H1 (cell line): ENCODE measurements at regions not wholly inside any gene's neighbourhood (a gene's known extent, or its start where the extent isn't known, plus 50 kb on each side); places are given as distances from the start of the nearest gene placed in this dataset.

Source experiments
- CTCF ChIA-PET: fragments of 300-600 bp; sonication (Branson Sonifier 250); formaldehyde crosslinking; loops from one replicate; lab custom pipeline; 2021; ENCODE audit not compliant: partially characterized antibody; lab: Charles Lee
- POLR2A ChIA-PET: fragments of 300-600 bp; sonication (Branson Sonifier 250); formaldehyde crosslinking; loops from one replicate; lab custom pipeline; 2021; ENCODE audit warnings: inconsistent platforms; ENCODE audit not compliant: partially characterized antibody; lab: Charles Lee
- DNase-seq, 2 experiments: peaks; one replicate each; pipeline versions ENCODE4 v3.0.0 to v3.0.0-alpha.2; 2010 to 2022; ENCODE audit warnings: low spot score in 2 of 2, low read depth in 1 of 2, mixed read lengths in 1 of 2
- FAIRE-seq: peaks from 2 replicates; lab custom pipeline; 2011; peaks lifted over from hg19 to GRCh38; lab: Jason Lieb, UNC
- H2AFZ ChIP-seq: 2 replicates; pipeline ENCODE4 v1.8.1; 2012; ENCODE audit warnings: low read length, inconsistent platforms
- H2AK5ac ChIP-seq: 2 replicates; pipeline ENCODE4 v1.6.1; 2013; ENCODE audit warnings: low read depth, low read length
- H2BK120ac ChIP-seq: replicated peaks from 2 replicates; pipeline ENCODE3; 2013; ENCODE audit warnings: low read depth, low read length, inconsistent platforms
- H2BK12ac ChIP-seq: 2 replicates; pipeline ENCODE4 v1.6.1; 2013; ENCODE audit warnings: low read depth, low read length
- H2BK15ac ChIP-seq: 2 replicates; pipeline ENCODE4 v1.6.1; 2013; ENCODE audit warnings: low read length
- H2BK20ac ChIP-seq: 2 replicates; pipeline ENCODE4 v1.6.1; 2013; ENCODE audit warnings: low read length
- H2BK5ac ChIP-seq: 2 replicates; pipeline ENCODE4 v1.6.1; 2013; ENCODE audit warnings: low read depth, low read length
- H3K14ac ChIP-seq: 2 replicates; pipeline ENCODE4 v1.6.1; 2013; ENCODE audit warnings: inconsistent platforms; ENCODE audit not compliant: insufficient read length
- H3K18ac ChIP-seq: 2 replicates; pipeline ENCODE4 v1.6.1; 2013; ENCODE audit warnings: low read length; ENCODE audit errors: extremely low read depth
- H3K23ac ChIP-seq: 2 replicates; pipeline ENCODE4 v1.6.1; 2013; ENCODE audit warnings: inconsistent platforms; ENCODE audit not compliant: insufficient read length
- H3K23me2 ChIP-seq: 2 replicates; pipeline ENCODE4 v1.6.1; 2013; ENCODE audit warnings: low read depth, low read length
- H3K27ac ChIP-seq: 2 replicates; pipeline ENCODE4 v1.6.1; 2011; ENCODE audit warnings: low read depth, low read length, inconsistent platforms
- H3K27me3 ChIP-seq, 4 experiments: replicated peaks in 1 of 4; 1 replicate in 1 of 4; 2 replicates in 3 of 4; pipeline versions ENCODE4 v1.6.1 to v1.8.1; 2011 to 2013; ENCODE audit warnings: low read length in 3 of 4, mild to moderate bottlenecking in 3 of 4, inconsistent platforms in 2 of 4, mixed read lengths in 2 of 4, moderate library complexity in 1 of 4; ENCODE audit not compliant: control insufficient read depth in 3 of 4, insufficient read depth in 3 of 4; ENCODE audit errors: extremely low read depth in 1 of 4
- H3K36me3 ChIP-seq, 4 experiments: 2 replicates each; pipeline versions ENCODE4 v1.6.1 to v1.8.1; 2011 to 2013; ENCODE audit warnings: mild to moderate bottlenecking in 4 of 4, low read length in 3 of 4, moderate library complexity in 2 of 4, control low read depth in 1 of 4, inconsistent platforms in 1 of 4; ENCODE audit not compliant: insufficient read depth in 4 of 4, control insufficient read depth in 2 of 4
- H3K4ac ChIP-seq: replicated peaks from 2 replicates; pipeline ENCODE3; 2013; ENCODE audit warnings: low read length, low read depth, mixed read lengths, inconsistent platforms; ENCODE audit not compliant: insufficient read length
- H3K4me1 ChIP-seq, 4 experiments: replicated peaks in 1 of 4; 1 replicate in 1 of 4; 2 replicates in 3 of 4; pipeline versions ENCODE4 v1.6.1 to v1.8.1; 2011 to 2013; ENCODE audit warnings: low read length in 3 of 4, inconsistent platforms in 2 of 4, mixed read lengths in 1 of 4; ENCODE audit not compliant: insufficient read depth in 4 of 4, control insufficient read depth in 3 of 4
- H3K4me2 ChIP-seq, 2 experiments: 2 replicates each; pipeline versions ENCODE4 v1.6.1 to v1.8.1; 2011 to 2013; ENCODE audit warnings: low read depth in 2 of 2, low read length in 2 of 2, control low read depth in 1 of 2, inconsistent platforms in 1 of 2, mild to moderate bottlenecking in 1 of 2; ENCODE audit not compliant: insufficient read depth in 1 of 2
- H3K4me3 ChIP-seq, 4 experiments: fragments of 200-600, 300-600 bp in 1 of 4; sonication (generic), shearing (Covaris generic), sonication (Bioruptor Twin) in 1 of 4; 2 replicates each; pipeline versions ENCODE4 v1.5.1 to v1.8.1; 2011 to 2016; ENCODE audit warnings: low read length in 4 of 4, low read depth in 3 of 4, control low read depth in 2 of 4, inconsistent platforms in 2 of 4, mild to moderate bottlenecking in 2 of 4, mixed read lengths in 1 of 4, moderate library complexity in 1 of 4; ENCODE audit not compliant: insufficient read depth in 2 of 4; ENCODE audit errors: extremely low read depth in 1 of 4
- H3K56ac ChIP-seq: replicated peaks from 2 replicates; pipeline ENCODE3; 2013; ENCODE audit warnings: low read depth, mild to moderate bottlenecking, mixed read lengths, low read length, inconsistent platforms; ENCODE audit not compliant: insufficient read length
- H3K79me1 ChIP-seq: 2 replicates; pipeline ENCODE4 v1.6.1; 2013; ENCODE audit warnings: low read depth, low read length, control low read depth
- H3K79me2 ChIP-seq, 2 experiments: 2 replicates each; pipeline versions ENCODE4 v1.6.1 to v1.8.1; 2012 to 2013; ENCODE audit warnings: low read length in 2 of 2, mild to moderate bottlenecking in 2 of 2, inconsistent platforms in 1 of 2; ENCODE audit not compliant: insufficient read depth in 2 of 2, control insufficient read depth in 1 of 2
- H3K9ac ChIP-seq, 4 experiments: replicated peaks in 1 of 4; 1 replicate in 1 of 4; 2 replicates in 3 of 4; pipeline versions ENCODE4 v1.6.1 to v1.8.1; 2011 to 2013; ENCODE audit warnings: low read depth in 3 of 4, low read length in 3 of 4, control low read depth in 2 of 4, mild to moderate bottlenecking in 2 of 4, moderate library complexity in 2 of 4, inconsistent platforms in 1 of 4; ENCODE audit errors: extremely low read depth in 1 of 4
- H3K9me3 ChIP-seq, 2 experiments: 2 replicates each; pipeline versions ENCODE4 v1.6.1 to v1.8.1; 2012 to 2013; ENCODE audit warnings: mild to moderate bottlenecking in 2 of 2, moderate library complexity in 2 of 2, control low read depth in 1 of 2, inconsistent platforms in 1 of 2, low read depth in 1 of 2, low read length in 1 of 2, mixed read lengths in 1 of 2; ENCODE audit not compliant: insufficient read depth in 2 of 2
- H4K20me1 ChIP-seq, 2 experiments: replicated peaks in 1 of 2; 2 replicates each; pipeline versions ENCODE3 to v1.8.1; 2011 to 2013; ENCODE audit warnings: inconsistent platforms in 2 of 2, low read length in 2 of 2, mild to moderate bottlenecking in 1 of 2; ENCODE audit not compliant: insufficient read depth in 2 of 2, control insufficient read depth in 1 of 2
- H4K5ac ChIP-seq: 2 replicates; pipeline ENCODE4 v1.6.1; 2013; ENCODE audit warnings: low read length, low read depth, mixed read lengths, inconsistent platforms; ENCODE audit not compliant: insufficient read length
- H4K8ac ChIP-seq: 2 replicates; pipeline ENCODE4 v1.8.0; 2013; ENCODE audit warnings: mild to moderate bottlenecking, moderate library complexity, low read length, inconsistent platforms; ENCODE audit not compliant: insufficient read depth; ENCODE audit errors: extremely low read depth
- H4K91ac ChIP-seq: replicated peaks from 2 replicates; pipeline ENCODE3; 2013; ENCODE audit warnings: low read length, mixed read lengths, inconsistent platforms; ENCODE audit not compliant: insufficient read length
- EP300 ChIP-seq, 2 experiments: IDR thresholded peaks; 1 replicate in 1 of 2; 2 replicates in 1 of 2; pipeline ENCODE4 v1.6.1; 2011 to 2012; ENCODE audit warnings: low read depth in 2 of 2, low read length in 2 of 2, mild to moderate bottlenecking in 2 of 2, borderline replicate concordance in 1 of 2, inconsistent platforms in 1 of 2, moderate library complexity in 1 of 2
- EZH2 ChIP-seq: fragments of 200-600 bp; sonication (generic); IDR thresholded peaks from 2 replicates; pipeline ENCODE4 v1.7.1; 2012; ENCODE audit warnings: low read depth, mild to moderate bottlenecking, moderate library complexity, low read length, inconsistent platforms; ENCODE audit not compliant: severe bottlenecking
- HDAC2 ChIP-seq, 2 experiments: fragments of 300-600 bp in 1 of 2; sonication (generic) in 1 of 2; IDR thresholded peaks; 2 replicates each; pipeline ENCODE4 v1.6.1; 2011 to 2012; ENCODE audit warnings: low read depth in 2 of 2, low read length in 2 of 2, mild to moderate bottlenecking in 2 of 2, moderate library complexity in 2 of 2, borderline replicate concordance in 1 of 2, inconsistent platforms in 1 of 2
- JUN ChIP-seq: IDR thresholded peaks from 2 replicates; pipeline ENCODE4 v1.6.1; 2011; ENCODE audit warnings: low read depth, mild to moderate bottlenecking, improper control_type of control experiment, low read length
- KDM4A ChIP-seq: IDR thresholded peaks from one replicate; pipeline ENCODE4 v1.7.1; 2012; ENCODE audit warnings: low read depth, mild to moderate bottlenecking, moderate library complexity, low read length, inconsistent platforms; ENCODE audit not compliant: severe bottlenecking
- SP2 ChIP-seq: IDR thresholded peaks from 2 replicates; pipeline ENCODE4 v1.6.1; 2012; ENCODE audit warnings: mild to moderate bottlenecking, low read length, inconsistent platforms
- SP4 ChIP-seq: IDR thresholded peaks from 2 replicates; pipeline ENCODE4 v1.6.1; 2012; ENCODE audit warnings: low read length, inconsistent platforms
- SRF ChIP-seq: IDR thresholded peaks from 2 replicates; pipeline ENCODE4 v1.6.1; 2011; ENCODE audit warnings: mild to moderate bottlenecking, low read depth, low read length, moderate library complexity
- SUZ12 ChIP-seq: fragments of 200-600 bp; sonication (generic); IDR thresholded peaks from 2 replicates; pipeline ENCODE4 v1.6.1; 2012; ENCODE audit warnings: mild to moderate bottlenecking, inconsistent platforms, low read length, moderate library complexity, mixed read lengths
- TF ChIP-seq, protein P1 (sequence below): IDR thresholded peaks from 2 replicates; pipeline ENCODE4 v1.6.1; 2012; ENCODE audit warnings: low read length, inconsistent platforms

DNA sequence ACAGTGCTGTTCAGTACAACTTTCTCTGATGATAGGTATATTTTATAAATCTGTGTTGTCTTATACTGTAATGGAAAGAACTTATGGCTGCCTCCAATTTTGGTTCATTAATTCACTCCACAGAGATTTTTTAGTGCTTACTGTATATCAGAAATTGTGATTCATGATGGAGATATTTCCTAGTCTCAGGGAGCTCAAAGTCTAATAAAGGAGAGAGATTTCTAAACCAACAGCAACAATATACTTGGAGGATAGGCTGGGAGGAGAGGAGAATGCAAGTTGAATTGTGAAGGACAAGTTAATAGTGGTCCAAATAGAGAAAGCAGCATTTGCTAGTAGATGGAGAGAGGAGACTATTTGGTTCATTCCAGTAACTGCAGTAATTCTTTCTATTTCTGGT is 63.5 kb downstream of the TANC2 start:
- Histone ChIP-seq H3K79me2 (no peaks in the 10 kb centered on the region), H2BK15ac (no peak overlapping the region)

More for the DNA sequence above, 63.5 kb downstream of the TANC2 start:
- H3K4ac ChIP-seq, result no peak overlapping the region
- no peak for TF ChIP-seq EZH2
- no peak for TF ChIP-seq SUZ12
- no peak for TF ChIP-seq SP4
- TF ChIP-seq HDAC2 (IDR thresholded peaks at IDR 0.05; ENCODE audit: borderline replicate concordance in 1 of 2, low read depth in 2 of 2, low read length in 2 of 2), result no peak
- no peak for TF ChIP-seq SP2
- no peak for TF ChIP-seq KDM4A
- TF ChIP-seq EP300 (IDR thresholded peaks at IDR 0.05; ENCODE audit: borderline replicate concordance in 1 of 2, low read depth in 2 of 2, low read length in 2 of 2), result no peak
- no peak for TF ChIP-seq JUN
- TF ChIP-seq, protein P1, sequence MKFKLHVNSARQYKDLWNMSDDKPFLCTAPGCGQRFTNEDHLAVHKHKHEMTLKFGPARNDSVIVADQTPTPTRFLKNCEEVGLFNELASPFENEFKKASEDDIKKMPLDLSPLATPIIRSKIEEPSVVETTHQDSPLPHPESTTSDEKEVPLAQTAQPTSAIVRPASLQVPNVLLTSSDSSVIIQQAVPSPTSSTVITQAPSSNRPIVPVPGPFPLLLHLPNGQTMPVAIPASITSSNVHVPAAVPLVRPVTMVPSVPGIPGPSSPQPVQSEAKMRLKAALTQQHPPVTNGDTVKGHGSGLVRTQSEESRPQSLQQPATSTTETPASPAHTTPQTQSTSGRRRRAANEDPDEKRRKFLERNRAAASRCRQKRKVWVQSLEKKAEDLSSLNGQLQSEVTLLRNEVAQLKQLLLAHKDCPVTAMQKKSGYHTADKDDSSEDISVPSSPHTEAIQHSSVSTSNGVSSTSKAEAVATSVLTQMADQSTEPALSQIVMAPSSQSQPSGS, result no peak
- TF ChIP-seq SRF, result no peak
- no peak overlapping the region for H3K4me3 ChIP-seq
- no peak overlapping the region for H4K91ac ChIP-seq
- H2BK5ac ChIP-seq, result no peak overlapping the region
- no peaks in the 10 kb centered on the region for H3K9me3 ChIP-seq
- FAIRE-seq, result no peak
- H2BK12ac ChIP-seq, result no peak overlapping the region
- no peak overlapping the region for H2BK20ac ChIP-seq
- H3K23me2 ChIP-seq, result no peaks in the 10 kb centered on the region
- no peaks in the 10 kb centered on the region for H3K36me3 ChIP-seq
- ChIA-PET CTCF (interaction anchor here (1.0 to 1.5 kb wide), 2 partner anchors 23 to 34 kb away, joined by 3 read pairs; no protein-coding TSS in a partner anchor), POLR2A (no interaction called here)
- no peak overlapping the region for H3K23ac ChIP-seq
- H3K79me1 ChIP-seq, result no peaks in the 10 kb centered on the region
- H3K9ac ChIP-seq, result no peak overlapping the region
- H2AFZ ChIP-seq, result no peak overlapping the region
- H3K18ac ChIP-seq, result no peak overlapping the region
- no peak overlapping the region for H4K8ac ChIP-seq
- peaks cover 0 to 2% (median 0%) of the 10 kb centered on the region in 4 experiments; a peak in 1 of 7 replicates for H3K4me1 ChIP-seq
- H3K27ac ChIP-seq, result no peak overlapping the region
- no peak overlapping the region for H2BK120ac ChIP-seq
- no peak overlapping the region for H3K4me2 ChIP-seq
- DNase-seq, result no peak
- H4K20me1 ChIP-seq, result no peaks in the 10 kb centered on the region
- H3K27me3 ChIP-seq, result no peaks in the 10 kb centered on the region
- no peak overlapping the region for H4K5ac ChIP-seq
- no peak overlapping the region for H3K56ac ChIP-seq
- H3K14ac ChIP-seq, result no peak overlapping the region
- no peak overlapping the region for H2AK5ac ChIP-seq
